ENCODE measurements at regions not wholly inside any gene's neighbourhood (a gene's known extent, or its start where the extent isn't known, plus 50 kb on each side); places are given as distances from the start of the nearest gene placed in this dataset.
"Not testable (repeated sequence)": the region's sequence is repeated elsewhere in the genome, so short reads cannot be mapped to it uniquely, and the experiment has no call there.

GRCh38 chr2:8430628-8431027, 251.2 kb upstream of the ID2 start:
- FAIRE-seq = no peak

DNA sequence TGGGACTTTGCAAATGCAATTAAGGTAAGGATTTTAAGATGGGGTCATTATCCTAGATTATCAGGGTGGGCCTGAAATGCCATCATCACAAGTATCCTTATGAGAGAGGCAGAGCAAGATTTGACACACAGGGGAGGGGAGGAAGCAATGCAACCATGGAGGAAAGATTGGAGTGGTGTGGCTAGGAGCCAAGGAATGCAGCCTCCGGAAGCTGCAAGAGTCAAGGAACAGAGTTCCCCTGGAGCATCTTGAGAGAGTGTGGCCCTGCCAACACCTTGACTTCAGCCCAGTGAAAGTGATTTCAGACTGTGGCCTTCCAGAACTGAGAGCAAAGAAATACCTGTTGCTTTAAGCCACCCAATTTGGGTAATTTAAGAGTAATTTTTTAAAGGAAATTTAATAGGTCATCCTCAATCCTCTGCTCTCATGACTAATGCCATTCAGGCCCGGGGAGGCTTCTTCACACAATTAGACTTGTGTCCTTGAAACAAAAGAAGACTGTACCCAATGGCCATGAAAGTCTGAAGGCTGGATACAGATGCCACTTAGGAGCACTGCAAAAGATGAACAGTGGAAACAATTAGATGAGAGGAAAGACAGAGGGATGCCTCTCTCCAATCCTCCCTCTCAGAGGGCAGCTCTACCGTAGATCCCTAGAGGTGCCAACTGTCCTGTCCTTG, 250.3 kb upstream of the ID2 start:
- no peak for FAIRE-seq

DNA sequence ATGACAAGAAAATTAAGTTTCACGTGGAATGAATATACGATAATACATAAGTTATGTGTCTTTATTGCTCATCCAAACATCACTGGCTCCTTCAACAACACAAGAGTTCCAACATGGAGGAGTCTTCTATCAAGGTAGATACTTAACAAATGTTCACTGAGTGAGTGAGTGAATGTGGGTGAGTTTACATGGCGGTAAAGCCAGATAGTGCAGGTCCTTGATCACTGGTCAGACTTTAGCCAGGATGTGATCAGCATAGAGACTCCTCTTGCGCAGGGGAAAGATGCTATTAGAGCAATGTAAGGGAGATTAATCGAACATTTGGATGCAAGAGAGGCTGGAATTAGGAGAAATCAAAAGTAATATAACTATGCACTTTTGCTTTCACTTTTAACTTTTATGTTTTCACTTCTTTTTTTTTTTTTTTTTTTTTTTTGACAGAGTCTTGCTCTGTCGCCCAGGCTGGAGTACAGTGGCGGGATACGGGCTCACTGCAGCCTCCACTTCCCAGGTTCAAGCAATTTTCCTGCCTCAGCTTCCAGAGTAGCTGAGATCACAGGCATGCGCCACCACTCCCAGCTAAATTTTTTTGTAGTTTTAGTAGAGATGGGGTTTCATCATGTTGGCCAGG, 249.0 kb upstream of the ID2 start:
- no peak for FAIRE-seq

DNA sequence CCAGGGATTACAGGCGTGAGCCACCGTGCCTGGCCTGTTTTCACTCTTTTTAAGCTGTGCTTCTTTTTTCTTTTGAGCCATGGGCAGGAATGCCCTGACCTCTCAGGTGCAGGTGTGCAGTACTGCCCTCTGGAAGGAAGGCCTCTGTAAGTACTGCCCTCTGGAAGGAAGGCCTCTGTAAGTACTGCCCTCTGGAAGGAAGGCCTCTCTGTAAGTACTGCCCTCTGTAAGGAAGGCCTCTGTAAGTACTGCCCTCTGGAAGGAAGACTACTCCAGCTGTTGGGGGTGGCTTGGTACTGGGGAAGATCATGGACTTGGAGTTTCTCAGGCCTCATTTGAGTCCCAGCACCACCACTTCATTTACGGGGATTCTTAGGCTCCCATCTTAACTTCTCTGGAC, 248.5 kb upstream of the ID2 start:
- no peak for FAIRE-seq

GRCh38 chr2:8435608-8436007, 246.2 kb upstream of the ID2 start:
- FAIRE-seq = no peak

- no peak for FAIRE-seq
These were observed 245.3 kb upstream of the ID2 start for GRCh38 chr2:8436585-8436984.

- no peak for FAIRE-seq
These were observed 244.5 kb upstream of the ID2 start for GRCh38 chr2:8437228-8437948.

GRCh38 chr2:8437949-8438400, 243.9 kb upstream of the ID2 start:
- no peak for FAIRE-seq

DNA sequence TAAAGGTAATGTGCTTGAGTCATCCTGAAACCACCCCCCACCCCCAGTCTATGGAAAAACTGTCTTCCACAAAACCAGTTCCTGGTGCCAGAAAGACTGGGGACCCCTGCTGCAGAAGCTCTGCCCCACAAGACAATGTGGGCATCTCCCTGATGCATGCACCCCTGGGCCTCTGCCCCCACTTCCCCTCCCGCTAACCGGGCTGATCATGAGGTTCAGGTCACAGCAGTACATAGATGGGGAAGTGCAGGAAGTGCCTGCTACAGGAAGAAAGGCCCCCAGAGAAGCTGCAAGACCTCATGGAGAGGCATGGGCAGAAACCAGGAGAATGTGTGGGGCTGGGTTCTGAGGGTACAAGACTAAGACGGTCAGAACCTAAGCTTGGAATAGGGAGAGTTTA, 243.4 kb upstream of the ID2 start:
- no peak for FAIRE-seq

DNA sequence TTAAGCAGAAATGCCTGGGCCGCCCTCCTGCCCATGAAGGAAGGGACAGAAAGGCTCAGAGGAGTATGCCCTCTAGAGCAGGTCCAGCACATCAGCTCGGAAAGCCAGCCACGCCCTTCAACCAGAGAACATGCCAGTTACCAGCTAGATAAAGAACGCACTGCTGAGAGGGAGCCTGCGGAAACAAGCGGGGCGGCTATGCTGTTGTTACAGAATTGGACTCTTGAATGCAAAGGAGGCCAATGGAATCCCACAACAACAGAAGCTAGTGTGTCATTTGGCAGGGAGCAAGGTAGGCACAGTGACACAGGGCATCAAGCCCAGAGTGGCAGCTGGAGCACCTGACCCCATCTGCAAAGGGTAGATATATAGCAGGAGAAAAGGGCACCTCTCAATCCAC, 242.9 kb upstream of the ID2 start:
- no peak for FAIRE-seq

DNA sequence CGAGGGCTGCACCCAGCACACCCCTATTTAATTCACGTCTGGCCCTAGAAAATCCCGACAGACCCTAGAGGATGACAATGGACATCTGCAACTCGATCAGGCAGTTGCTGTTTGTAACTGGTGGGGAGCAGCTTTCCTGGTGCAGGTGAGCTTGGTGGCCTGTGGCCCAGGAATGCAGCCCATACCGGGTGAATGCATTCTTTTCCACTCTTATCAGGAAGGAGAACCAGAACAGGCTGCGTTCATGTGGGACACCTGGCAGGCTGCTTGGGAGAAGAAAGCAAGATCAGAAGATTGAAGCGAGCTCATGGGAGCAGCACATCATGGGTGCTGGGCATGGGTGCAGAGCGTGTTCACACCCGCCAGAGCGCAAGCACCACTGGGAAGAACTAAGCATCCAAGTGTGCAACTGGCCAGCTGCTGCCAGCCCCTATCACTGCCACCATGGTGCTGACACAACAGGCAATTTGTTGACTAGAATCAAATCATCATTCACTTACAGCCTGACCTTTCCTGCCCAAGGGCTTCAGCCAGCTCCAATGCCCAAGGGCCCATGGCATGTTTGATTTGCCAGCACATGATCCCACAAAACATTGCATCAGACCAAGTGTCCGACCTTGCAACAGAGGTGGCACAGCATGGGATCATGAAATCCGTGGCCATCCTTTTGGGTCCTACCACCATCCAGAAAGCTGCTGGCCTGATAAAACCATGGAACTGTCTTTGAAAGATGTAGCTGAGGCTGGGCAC, 241.7 kb upstream of the ID2 start:
- FAIRE-seq = no peak

- FAIRE-seq = no peak
These were observed 240.5 kb upstream of the ID2 start for GRCh38 chr2:8441371-8441770.

GRCh38 chr2:8441986-8442385, 239.9 kb upstream of the ID2 start:
- no peak for FAIRE-seq

- no peak for FAIRE-seq
These were observed 238.9 kb upstream of the ID2 start for GRCh38 chr2:8442833-8443486.

DNA sequence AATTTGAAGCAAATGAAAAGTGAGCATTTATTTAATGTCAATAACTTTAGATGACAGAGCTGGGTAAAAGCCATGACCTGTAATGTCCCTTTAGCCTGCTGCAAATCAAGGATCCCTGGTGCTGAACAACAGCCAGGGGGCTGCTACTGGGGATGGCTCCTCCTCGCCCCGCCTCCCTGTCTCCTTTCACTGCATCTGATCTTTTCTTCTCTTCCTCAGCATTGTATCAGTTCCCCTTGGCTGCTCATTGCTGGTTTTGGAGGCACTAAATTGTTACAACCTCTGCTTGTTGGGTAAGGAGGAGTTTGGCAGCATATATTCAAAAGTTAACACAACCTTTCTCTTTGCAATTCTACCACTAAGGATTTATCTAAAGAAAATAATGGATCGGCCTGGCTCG, 236.3 kb upstream of the ID2 start:
- no peak for FAIRE-seq

DNA sequence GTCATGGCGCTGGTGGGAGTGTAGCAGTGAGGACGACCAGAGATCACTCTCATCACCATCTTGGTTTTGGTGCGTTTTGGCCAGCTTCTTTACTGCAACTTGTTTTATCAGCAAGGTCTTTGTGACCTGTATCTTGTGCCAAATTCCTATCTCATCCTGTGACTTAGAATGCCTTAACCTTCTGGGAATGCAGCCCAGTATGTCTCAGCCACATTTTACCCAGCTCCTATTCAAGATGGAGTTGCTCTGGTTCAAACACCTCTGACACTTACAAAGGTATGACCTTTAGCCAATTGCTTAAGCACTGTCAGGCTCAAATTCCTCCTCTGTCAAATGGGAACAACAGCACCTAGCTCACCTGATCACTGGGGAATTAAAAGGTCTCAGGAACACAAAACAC, 235.1 kb upstream of the ID2 start:
- FAIRE-seq = not testable (repeated sequence)

- no peak for FAIRE-seq
These were observed 234.1 kb upstream of the ID2 start for GRCh38 chr2:8447610-8448221.

GRCh38 chr2:8448824-8449556, 232.9 kb upstream of the ID2 start:
- no peak for FAIRE-seq

- FAIRE-seq = no peak
These were observed 230.6 kb upstream of the ID2 start for GRCh38 chr2:8451273-8451672.

DNA sequence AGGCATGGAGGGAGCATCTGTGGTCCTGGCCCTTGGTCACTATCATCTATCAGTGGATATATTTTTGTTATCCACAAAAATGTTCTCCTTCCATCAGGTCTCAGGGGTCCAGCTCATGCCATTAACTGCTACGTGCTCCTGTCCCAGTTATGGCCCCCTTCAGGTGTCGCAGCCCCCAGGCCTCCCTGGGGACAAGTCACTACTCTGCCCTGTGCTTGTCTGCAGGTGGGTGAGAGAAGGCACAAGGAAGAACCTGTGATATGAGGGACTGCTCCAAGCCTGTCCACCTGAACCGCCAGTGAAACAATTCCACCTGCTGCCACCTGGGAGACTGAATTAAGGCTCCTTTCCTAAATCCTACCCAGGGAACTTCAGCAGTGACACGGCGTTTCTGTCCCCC, 229.6 kb upstream of the ID2 start:
- FAIRE-seq = no peak

DNA sequence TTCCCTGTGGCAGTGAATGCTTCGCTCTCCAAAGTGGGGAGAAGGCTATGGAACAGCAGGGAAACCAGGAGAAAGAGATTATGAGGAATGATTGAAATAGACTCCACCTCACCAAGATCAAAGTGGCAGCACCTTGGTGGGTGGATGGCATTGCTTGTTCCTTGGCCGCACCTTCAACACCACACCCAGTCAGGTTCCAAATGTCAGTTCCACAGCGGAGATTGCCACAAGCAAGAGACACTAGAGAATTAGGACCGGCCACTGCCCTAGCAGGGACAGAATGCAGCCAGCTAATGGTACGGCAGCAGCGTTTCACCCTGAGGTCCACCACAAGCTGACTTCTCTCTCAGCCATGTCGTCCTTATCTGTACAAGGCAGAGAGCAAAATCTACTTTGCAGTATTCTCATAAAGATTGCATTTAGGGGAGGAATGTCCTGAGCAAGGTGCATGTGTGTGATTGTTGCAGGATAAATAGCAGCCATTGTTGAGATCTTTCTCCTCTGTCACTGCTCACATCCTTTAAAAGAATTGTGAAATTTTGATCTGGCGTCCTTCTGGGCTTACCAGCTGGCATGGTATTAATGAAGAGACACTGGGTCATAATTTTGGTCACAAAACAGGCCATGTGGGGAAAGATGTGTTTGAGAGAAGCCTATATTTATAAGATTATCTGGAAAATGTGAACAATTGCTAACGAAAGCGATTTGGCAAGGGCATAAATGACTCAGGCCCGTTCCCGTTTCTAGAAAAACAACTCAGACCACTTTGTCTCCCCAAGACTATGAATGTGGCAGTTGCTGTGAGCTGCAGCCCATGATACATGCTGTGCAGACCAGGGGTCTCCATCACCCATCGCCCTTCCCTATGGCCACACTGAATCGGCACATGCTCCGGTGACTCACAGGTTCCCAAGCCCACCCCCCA, 228.6 kb upstream of the ID2 start:
- no peak for FAIRE-seq
